LNCaP clone FGC (cell line): ENCODE measurements at regions not wholly inside any gene's neighbourhood (a gene's known extent, or its start where the extent isn't known, plus 50 kb on each side); places are given as distances from the start of the nearest gene placed in this dataset.
"Not testable (repeated sequence)": the region's sequence is repeated elsewhere in the genome, so short reads cannot be mapped to it uniquely, and the experiment has no call there.

ENCODE experiments used
- DNase-seq: peaks from one replicate; pipeline ENCODE4 v3.0.0-alpha.2; 2011; ENCODE audit warnings: low read depth
- H3K4me3 ChIP-seq: 2 replicates; pipeline ENCODE4 v1.5.1; 2011; ENCODE audit warnings: mild to moderate bottlenecking, low read depth, low read length, control low read depth
- CTCF ChIP-seq: IDR thresholded peaks from 2 replicates; pipeline ENCODE4 v1.5.1; 2012; ENCODE audit warnings: mild to moderate bottlenecking; ENCODE audit not compliant: control insufficient read depth, insufficient read depth; ENCODE audit errors: extremely low read depth

DNA sequence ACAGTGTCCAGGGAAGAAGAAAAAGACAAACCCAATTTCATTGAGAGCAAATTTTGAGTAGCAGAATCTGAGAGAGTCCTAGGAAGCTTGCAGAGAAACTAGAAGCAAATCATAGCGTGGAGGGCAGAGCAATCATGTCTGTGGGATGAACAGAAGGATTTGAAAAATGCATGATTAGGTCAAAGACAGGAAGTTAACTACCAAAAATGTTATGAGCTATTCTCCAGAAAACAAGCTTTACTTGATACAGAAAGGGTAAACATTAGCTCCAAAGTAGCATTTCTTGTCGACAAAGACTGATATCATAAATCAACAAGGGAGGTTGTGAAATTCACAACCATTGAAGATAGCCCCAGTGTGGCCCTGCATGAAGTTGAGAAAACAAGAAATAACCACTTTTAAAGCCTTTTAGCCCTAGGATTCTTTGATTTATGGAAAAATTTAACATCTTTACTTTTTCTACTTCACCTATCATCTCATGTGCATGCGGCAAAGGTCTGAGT lies 97.7 kb upstream of the MEGF10 start:
- no peak for DNase-seq
- H3K4me3 ChIP-seq: no peak overlapping the region
- TF ChIP-seq CTCF: no peak

DNA sequence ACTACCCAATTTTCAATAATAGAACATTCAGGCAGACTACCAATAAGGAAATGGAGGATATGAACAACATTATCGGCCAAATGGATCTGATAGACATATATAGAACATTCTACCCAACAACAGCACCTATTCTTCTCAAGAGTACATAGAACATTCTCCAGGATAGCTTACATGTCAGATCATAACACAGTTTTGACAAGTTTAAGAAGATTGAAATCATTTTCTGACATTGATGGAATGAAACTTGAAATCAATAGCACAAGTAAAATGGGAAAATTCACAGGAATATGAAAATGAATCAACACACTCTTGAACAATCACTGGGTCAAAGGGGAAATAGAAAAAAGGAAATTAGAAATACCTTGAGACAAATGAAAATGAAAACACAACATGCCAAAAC lies 94.6 kb upstream of the MEGF10 start:
- no peak for TF ChIP-seq CTCF

DNA sequence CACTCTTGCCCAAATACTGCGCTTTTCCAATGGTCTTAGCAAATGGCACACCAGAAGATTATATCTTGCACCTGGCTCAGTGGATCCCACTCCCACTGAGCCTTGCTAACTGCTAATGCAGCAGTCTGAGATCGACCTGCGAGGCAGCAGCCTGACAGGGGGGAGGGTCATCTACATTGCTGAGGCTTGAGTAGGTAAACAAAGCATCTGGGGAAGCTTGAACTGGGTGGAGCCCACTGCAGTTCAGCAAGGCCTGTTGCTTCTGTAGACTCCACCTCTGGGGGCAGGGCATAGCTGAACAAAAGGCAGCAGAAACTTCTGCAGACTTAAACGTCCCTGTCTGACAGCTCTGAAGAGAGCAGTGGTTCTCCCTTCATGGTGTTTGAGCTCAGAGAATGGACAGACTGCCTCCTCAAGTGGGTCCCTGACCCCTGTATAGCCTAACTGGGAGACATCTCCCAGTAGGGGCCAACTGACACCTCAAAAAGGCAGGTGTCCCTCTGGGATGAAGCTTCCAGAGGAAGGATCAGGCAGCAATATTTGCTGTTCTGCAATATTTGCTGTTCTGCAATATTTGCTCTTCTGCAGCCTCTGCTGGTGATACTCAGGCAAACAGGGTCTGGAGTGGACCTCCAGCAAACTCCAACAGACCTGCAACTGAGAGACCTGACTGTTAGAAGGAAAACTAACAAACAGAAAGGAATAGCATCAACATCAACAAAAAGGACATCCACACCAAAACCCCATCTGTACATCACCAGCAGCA lies 93.0 kb upstream of the MEGF10 start:
- peak; percentile 79 for DNase-seq
- TF ChIP-seq CTCF: peak; percentile 30; the same call in 1 of the 2 replicates

More for the DNA sequence above, 94.6 kb upstream of the MEGF10 start:
- no peak overlapping the region for H3K4me3 ChIP-seq
- no peak for DNase-seq

DNA sequence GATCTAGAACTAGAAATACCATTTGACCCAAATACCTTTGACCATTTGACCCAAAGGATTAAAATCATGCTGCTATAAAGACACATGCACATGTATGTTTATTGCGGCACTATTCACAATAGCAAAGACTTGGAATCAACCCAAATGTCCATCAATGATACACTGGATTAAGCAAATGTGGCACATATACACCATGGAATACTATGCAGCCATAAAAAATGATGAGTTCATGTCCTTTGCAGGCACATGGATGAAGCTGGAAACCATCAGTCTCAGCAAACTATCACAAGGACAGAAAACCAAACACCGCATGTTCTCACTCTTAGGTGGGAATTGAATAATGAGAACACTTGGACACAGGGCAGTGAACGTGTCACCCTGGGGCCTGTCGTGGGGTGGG lies 87.9 kb upstream of the MEGF10 start:
- not testable (repeated sequence) for H3K4me3 ChIP-seq, DNase-seq

More for the DNA sequence above, 93.0 kb upstream of the MEGF10 start:
- peak overlapping the region; percentile 32 for H3K4me3 ChIP-seq

GRCh38 chr5:127203818-127204217 lies 86.8 kb upstream of the MEGF10 start:
- no peak for DNase-seq

GRCh38 chr5:127205147-127205546 lies 85.4 kb upstream of the MEGF10 start:
- DNase-seq: no peak
- no peak for TF ChIP-seq CTCF
- H3K4me3 ChIP-seq: no peak overlapping the region

More at GRCh38 chr5:127203818-127204217, 86.8 kb upstream of the MEGF10 start:
- no peak overlapping the region for H3K4me3 ChIP-seq
- TF ChIP-seq CTCF: no peak

DNA sequence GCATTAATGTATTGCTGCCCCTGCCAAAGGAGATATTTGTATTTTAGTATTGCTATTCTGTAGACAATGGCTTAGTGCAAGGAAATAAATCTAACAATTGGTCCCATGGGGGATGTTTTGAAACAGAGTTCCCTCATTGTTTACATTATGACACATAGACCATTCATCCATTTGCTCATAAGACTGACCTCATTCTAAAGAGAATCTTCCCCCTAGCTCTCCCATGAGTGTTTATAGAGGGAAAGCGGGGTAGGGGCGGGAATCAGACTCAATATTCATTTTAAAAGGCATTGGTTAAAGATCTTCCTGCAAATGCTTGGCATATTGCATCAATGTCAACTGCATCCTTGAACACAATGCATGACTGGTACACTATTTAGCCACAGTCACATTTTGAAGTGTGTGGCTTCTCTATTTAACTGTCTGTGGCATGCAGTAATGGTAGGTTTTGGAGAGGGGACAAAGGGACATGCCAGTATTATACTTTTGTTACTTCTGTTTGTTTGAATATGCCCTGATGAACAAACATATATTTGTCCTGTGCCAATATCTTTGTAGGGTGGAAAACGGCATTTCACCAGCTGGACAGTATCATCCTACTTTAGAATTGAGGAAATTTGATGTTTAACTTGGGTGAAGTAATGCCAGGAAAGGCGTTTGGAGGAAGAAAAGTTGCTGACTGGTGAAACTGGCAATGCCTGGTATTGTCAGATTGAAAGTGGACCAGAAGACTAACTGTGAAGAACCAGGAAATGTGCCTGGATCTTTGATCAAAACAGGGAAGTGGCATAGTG lies 84.1 kb upstream of the MEGF10 start:
- DNase-seq: peak; percentile 84
- TF ChIP-seq CTCF: no peak
- no peak overlapping the region for H3K4me3 ChIP-seq
